ENCODE measurements at regions not wholly inside any gene's neighbourhood (a gene's known extent, or its start where the extent isn't known, plus 50 kb on each side); places are given as distances from the start of the nearest gene placed in this dataset.

GRCh38 chr2:167592441-167592840 lies 655.0 kb downstream of the STK39 start:
- no peak overlapping the region for H3K4me3 ChIP-seq
- no peaks in the 10 kb centered on the region for H3K4me1 ChIP-seq (ENCODE audit: control insufficient read depth in 5 of 5, insufficient read depth in 5 of 5, low read length in 5 of 5)
- no peaks in the 10 kb centered on the region for H3K27me3 ChIP-seq (ENCODE audit: control insufficient read depth in 3 of 3, insufficient read depth in 3 of 3, low read length in 2 of 3)
- H3K27ac ChIP-seq (ENCODE audit: low read depth in 1 of 2, low read length in 1 of 2): no peak overlapping the region
- no peaks in the 10 kb centered on the region for H3K9me3 ChIP-seq (ENCODE audit: control insufficient read depth in 4 of 4, insufficient read depth in 3 of 4, low read length in 3 of 4)
- DNase-seq: no peak
- no peak for ATAC-seq (ENCODE audit: insufficient read depth, low FRiP score)
- H3K36me3 ChIP-seq (ENCODE audit: control insufficient read depth in 4 of 4, insufficient read depth in 4 of 4, low read length in 4 of 4): no peaks in the 10 kb centered on the region
- TF ChIP-seq, protein P1, sequence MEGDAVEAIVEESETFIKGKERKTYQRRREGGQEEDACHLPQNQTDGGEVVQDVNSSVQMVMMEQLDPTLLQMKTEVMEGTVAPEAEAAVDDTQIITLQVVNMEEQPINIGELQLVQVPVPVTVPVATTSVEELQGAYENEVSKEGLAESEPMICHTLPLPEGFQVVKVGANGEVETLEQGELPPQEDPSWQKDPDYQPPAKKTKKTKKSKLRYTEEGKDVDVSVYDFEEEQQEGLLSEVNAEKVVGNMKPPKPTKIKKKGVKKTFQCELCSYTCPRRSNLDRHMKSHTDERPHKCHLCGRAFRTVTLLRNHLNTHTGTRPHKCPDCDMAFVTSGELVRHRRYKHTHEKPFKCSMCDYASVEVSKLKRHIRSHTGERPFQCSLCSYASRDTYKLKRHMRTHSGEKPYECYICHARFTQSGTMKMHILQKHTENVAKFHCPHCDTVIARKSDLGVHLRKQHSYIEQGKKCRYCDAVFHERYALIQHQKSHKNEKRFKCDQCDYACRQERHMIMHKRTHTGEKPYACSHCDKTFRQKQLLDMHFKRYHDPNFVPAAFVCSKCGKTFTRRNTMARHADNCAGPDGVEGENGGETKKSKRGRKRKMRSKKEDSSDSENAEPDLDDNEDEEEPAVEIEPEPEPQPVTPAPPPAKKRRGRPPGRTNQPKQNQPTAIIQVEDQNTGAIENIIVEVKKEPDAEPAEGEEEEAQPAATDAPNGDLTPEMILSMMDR (IDR thresholded peaks at IDR 0.05; ENCODE audit: control extremely low read depth, extremely low read depth): no peak
- H3K9ac ChIP-seq (ENCODE audit: insufficient read depth in 1 of 2, low read length in 2 of 2): no peak overlapping the region

DNA sequence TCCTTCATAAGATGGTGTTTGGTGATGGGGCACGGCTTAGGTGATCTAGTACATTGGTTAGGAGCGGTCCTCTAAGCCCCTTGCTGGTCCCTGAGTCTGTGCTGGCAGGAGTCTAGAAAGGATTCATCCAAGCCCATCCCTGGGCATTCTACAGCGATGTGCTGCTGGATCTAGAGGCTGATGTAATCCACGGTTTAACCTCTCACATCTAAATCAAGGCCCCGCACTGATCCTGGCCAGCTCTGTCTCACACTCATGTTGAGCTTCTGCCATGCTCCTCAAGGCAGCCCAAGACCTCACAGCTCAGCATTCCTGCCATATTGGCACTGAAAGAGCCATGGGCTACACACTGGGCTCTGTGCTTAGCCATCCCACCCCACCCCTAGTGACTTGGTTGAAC lies 664.8 kb downstream of the STK39 start:
- no peak for ATAC-seq (ENCODE audit: insufficient read depth, low FRiP score)
- 84 to 90% methylated on average over 5 of the region's 5 CpGs for WGBS, 2 donors
- TF ChIP-seq, protein P1 (IDR thresholded peaks at IDR 0.05; ENCODE audit: control extremely low read depth, extremely low read depth): no peak
- no peaks in the 10 kb centered on the region for H3K36me3 ChIP-seq (ENCODE audit: control insufficient read depth in 4 of 4, insufficient read depth in 4 of 4, low read length in 4 of 4)
- H3K9me3 ChIP-seq (ENCODE audit: control insufficient read depth in 4 of 4, insufficient read depth in 3 of 4, low read length in 3 of 4): no peaks in the 10 kb centered on the region
- peak in 1 of 3 donors; percentile 28 for DNase-seq
- peaks cover 0 to 24% (median 7%) of the 10 kb centered on the region in 5 donors for H3K4me1 ChIP-seq (ENCODE audit: control insufficient read depth in 5 of 5, insufficient read depth in 5 of 5, low read length in 5 of 5)
- H3K9ac ChIP-seq (ENCODE audit: insufficient read depth in 1 of 2, low read length in 2 of 2): no peak overlapping the region
- no peak overlapping the region for H3K4me3 ChIP-seq
- no peak overlapping the region for H3K27ac ChIP-seq (ENCODE audit: low read depth in 1 of 2, low read length in 1 of 2)
- no peaks in the 10 kb centered on the region for H3K27me3 ChIP-seq (ENCODE audit: control insufficient read depth in 3 of 3, insufficient read depth in 3 of 3, low read length in 2 of 3)

GRCh38 chr2:167581961-167582574 lies 665.3 kb downstream of the STK39 start:
- Histone ChIP-seq H3K9ac (ENCODE audit: insufficient read depth in 1 of 2, low read length in 2 of 2) (no peak overlapping the region), H3K4me1 (ENCODE audit: control insufficient read depth in 5 of 5, insufficient read depth in 5 of 5, low read length in 5 of 5) (peaks cover 0 to 24% (median 7%) of the 10 kb centered on the region in 5 donors), H3K27ac (ENCODE audit: low read depth in 1 of 2, low read length in 1 of 2) (no peak overlapping the region), H3K27me3 (ENCODE audit: control insufficient read depth in 3 of 3, insufficient read depth in 3 of 3, low read length in 2 of 3) (no peaks in the 10 kb centered on the region), H3K36me3 (ENCODE audit: control insufficient read depth in 4 of 4, insufficient read depth in 4 of 4, low read length in 4 of 4) (no peaks in the 10 kb centered on the region), H3K4me3 (no peak overlapping the region), H3K9me3 (ENCODE audit: control insufficient read depth in 4 of 4, insufficient read depth in 3 of 4, low read length in 3 of 4) (no peaks in the 10 kb centered on the region)
- TF ChIP-seq, protein P1 (IDR thresholded peaks at IDR 0.05; ENCODE audit: control extremely low read depth, extremely low read depth): no peak
- ATAC-seq (ENCODE audit: insufficient read depth, low FRiP score) (no peak), DNase-seq (peak in 2 of 3 donors; percentile 66 to 70)
- WGBS, 2 donors: 63 to 82% methylated on average over 6 of the region's 6 CpGs

DNA sequence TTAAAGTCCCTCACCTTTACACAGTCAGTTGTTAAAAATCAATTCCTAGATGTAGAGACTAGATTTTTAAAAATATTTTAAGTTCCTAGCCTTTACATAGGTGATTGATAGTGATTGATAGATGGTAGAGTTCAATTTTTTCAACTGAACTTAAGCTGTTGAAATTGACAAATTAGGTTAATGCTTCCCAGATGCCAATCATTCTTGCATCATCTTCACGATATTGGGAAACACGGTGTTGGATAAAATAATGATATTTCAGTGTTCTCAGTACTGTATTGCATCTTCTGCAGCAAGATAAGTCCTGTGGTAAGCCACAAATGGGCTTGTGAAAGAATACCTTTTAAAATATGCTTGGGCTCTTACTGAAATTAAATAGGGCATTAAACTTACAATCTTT lies 667.6 kb downstream of the STK39 start:
- TF ChIP-seq, protein P1 (IDR thresholded peaks at IDR 0.05; ENCODE audit: control extremely low read depth, extremely low read depth): no peak
- 35 to 52% methylated on average over 2 of the region's 2 CpGs for WGBS, 2 donors
- ATAC-seq (ENCODE audit: insufficient read depth, low FRiP score): no peak
- H3K4me3 ChIP-seq: no peak overlapping the region
- H3K36me3 ChIP-seq (ENCODE audit: control insufficient read depth in 4 of 4, insufficient read depth in 4 of 4, low read length in 4 of 4): no peaks in the 10 kb centered on the region
- no peak overlapping the region for H3K9ac ChIP-seq (ENCODE audit: insufficient read depth in 1 of 2, low read length in 2 of 2)
- no peak overlapping the region for H3K27ac ChIP-seq (ENCODE audit: low read depth in 1 of 2, low read length in 1 of 2)
- no peak for DNase-seq
- no peaks in the 10 kb centered on the region for H3K27me3 ChIP-seq (ENCODE audit: control insufficient read depth in 3 of 3, insufficient read depth in 3 of 3, low read length in 2 of 3)
- peaks cover 0 to 37% (median 7%) of the 10 kb centered on the region in 5 donors for H3K4me1 ChIP-seq (ENCODE audit: control insufficient read depth in 5 of 5, insufficient read depth in 5 of 5, low read length in 5 of 5)
- H3K9me3 ChIP-seq (ENCODE audit: control insufficient read depth in 4 of 4, insufficient read depth in 3 of 4, low read length in 3 of 4): no peaks in the 10 kb centered on the region
